OCI-LY7 (cell line): ENCODE measurements at regions not wholly inside any gene's neighbourhood (a gene's known extent, or its start where the extent isn't known, plus 50 kb on each side); places are given as distances from the start of the nearest gene placed in this dataset.

Experiments used
- EZH2phosphoT487 ChIP-seq: fragments of 200-600 bp; sonication (generic); IDR thresholded peaks from 2 replicates; pipeline ENCODE4 v1.6.1; 2018; ENCODE audit warnings: low read depth, borderline replicate concordance, mild to moderate bottlenecking, mixed run types, antibody characterized with exemption, low read length, moderate library complexity, mixed read lengths
- TF ChIP-seq, protein P1 (sequence below): fragments of 200-600 bp; sonication (generic); conservative IDR thresholded peaks from 2 replicates; pipeline ENCODE4 v1.5.1; 2014; ENCODE audit warnings: mild to moderate bottlenecking, antibody characterized with exemption, low read length, moderate library complexity, mixed read lengths

DNA sequence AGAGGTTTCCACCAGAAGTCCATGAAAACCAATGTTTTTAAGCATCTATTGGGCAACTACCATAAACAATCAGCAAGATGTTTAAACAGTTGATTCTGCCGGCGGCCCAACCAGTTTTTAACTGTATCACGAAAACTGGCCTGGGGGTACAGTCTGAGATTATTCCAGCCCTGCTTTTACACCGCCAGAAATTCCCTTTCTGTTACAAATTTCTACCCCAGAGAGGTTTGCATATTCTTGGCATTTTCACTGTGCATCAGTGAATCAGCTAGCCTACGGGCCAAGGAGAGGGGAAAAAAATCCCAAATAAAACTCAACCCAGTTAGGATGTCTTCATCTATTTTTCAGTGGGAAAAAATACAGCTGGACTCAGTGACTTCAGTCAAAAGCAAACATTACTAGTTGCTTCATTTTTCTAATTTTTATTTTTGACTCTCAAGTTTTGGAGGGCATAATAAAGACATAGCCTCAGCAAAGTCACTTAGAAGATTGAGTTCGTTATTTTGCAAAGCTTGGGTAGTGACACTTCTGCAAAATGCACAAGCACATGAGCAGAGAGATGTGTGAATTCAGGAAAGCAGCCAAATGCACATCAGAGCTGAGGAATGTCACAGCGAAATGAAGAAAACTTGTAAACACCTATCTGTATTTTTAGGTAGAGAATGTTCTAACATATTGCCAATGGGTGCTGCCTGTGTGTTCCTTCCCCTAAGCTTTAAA, 167.8 kb upstream of the GK2 start:
- TF ChIP-seq, protein P1, sequence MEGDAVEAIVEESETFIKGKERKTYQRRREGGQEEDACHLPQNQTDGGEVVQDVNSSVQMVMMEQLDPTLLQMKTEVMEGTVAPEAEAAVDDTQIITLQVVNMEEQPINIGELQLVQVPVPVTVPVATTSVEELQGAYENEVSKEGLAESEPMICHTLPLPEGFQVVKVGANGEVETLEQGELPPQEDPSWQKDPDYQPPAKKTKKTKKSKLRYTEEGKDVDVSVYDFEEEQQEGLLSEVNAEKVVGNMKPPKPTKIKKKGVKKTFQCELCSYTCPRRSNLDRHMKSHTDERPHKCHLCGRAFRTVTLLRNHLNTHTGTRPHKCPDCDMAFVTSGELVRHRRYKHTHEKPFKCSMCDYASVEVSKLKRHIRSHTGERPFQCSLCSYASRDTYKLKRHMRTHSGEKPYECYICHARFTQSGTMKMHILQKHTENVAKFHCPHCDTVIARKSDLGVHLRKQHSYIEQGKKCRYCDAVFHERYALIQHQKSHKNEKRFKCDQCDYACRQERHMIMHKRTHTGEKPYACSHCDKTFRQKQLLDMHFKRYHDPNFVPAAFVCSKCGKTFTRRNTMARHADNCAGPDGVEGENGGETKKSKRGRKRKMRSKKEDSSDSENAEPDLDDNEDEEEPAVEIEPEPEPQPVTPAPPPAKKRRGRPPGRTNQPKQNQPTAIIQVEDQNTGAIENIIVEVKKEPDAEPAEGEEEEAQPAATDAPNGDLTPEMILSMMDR: no peak
- TF ChIP-seq EZH2phosphoT487: no peak
